OCI-LY7 (cell line): ENCODE measurements at regions not wholly inside any gene's neighbourhood (a gene's known extent, or its start where the extent isn't known, plus 50 kb on each side); places are given as distances from the start of the nearest gene placed in this dataset.

Source experiments
- CTCF ChIP-seq: fragments of 200-600 bp; sonication (generic); conservative IDR thresholded peaks from 2 replicates; pipeline ENCODE4 v1.5.1; 2014; ENCODE audit warnings: mild to moderate bottlenecking, antibody characterized with exemption, low read length, moderate library complexity, mixed read lengths
- EZH2phosphoT487 ChIP-seq: fragments of 200-600 bp; sonication (generic); IDR thresholded peaks from 2 replicates; pipeline ENCODE4 v1.6.1; 2018; ENCODE audit warnings: low read depth, borderline replicate concordance, mild to moderate bottlenecking, mixed run types, antibody characterized with exemption, low read length, moderate library complexity, mixed read lengths

- TF ChIP-seq CTCF (no peak), EZH2phosphoT487 (no peak)
Observed at GRCh38 chr9:102700936-102701335, 294.2 kb upstream of the CYLC2 start.
